CD4-positive, alpha-beta memory T cell (primary cell): ENCODE measurements at regions not wholly inside any gene's neighbourhood (a gene's known extent, or its start where the extent isn't known, plus 50 kb on each side); places are given as distances from the start of the nearest gene placed in this dataset.
"Not testable (repeated sequence)": the region's sequence is repeated elsewhere in the genome, so short reads cannot be mapped to it uniquely, and the experiment has no call there.

Source experiments
- CTCF ChIA-PET: fragments of 350-600 bp; sonication (Branson Sonifier 250); formaldehyde crosslinking; loops from one replicate; lab custom pipeline; 2021; ENCODE audit warnings: inconsistent platforms; ENCODE audit not compliant: partially characterized antibody; lab: Charles Lee
- POLR2A ChIA-PET: fragments of 350-600 bp; sonication (Branson Sonifier 250); formaldehyde crosslinking; loops from one replicate; lab custom pipeline; 2021; ENCODE audit not compliant: partially characterized antibody; lab: Charles Lee
- DNase-seq, 5 donors: peaks; one replicate each; pipeline versions ENCODE4 v3.0.0 to v3.0.0-alpha.2; 2020 to 2022; ENCODE audit warnings: mixed read lengths in 1 of 5
- H3K27ac ChIP-seq: one replicate; pipeline ENCODE4 v1.7.0; 2013; ENCODE audit warnings: low read depth, low read length
- H3K27me3 ChIP-seq: 2 replicates; pipeline ENCODE4 v1.7.0; 2013; ENCODE audit warnings: mild to moderate bottlenecking, low read length, moderate library complexity; ENCODE audit not compliant: insufficient read depth
- H3K36me3 ChIP-seq: 2 replicates; pipeline ENCODE4 v1.7.0; 2013; ENCODE audit warnings: mild to moderate bottlenecking, low read length, moderate library complexity; ENCODE audit not compliant: insufficient read depth
- H3K4me1 ChIP-seq: 2 replicates; pipeline ENCODE4 v1.7.0; 2013; ENCODE audit warnings: mild to moderate bottlenecking, low read length, moderate library complexity; ENCODE audit not compliant: insufficient read depth
- H3K4me3 ChIP-seq, 2 donors: one replicate each; pipeline ENCODE4 v1.7.0; 2013; ENCODE audit warnings: low read length in 2 of 2, mild to moderate bottlenecking in 1 of 2
- H3K9me3 ChIP-seq, 2 donors: one replicate each; pipeline ENCODE4 v1.7.0; 2013; ENCODE audit warnings: low read length in 2 of 2, control low read depth in 1 of 2; ENCODE audit not compliant: control insufficient read depth in 1 of 2
- H3K27ac Mint-ChIP-seq, 7 donors: one replicate each; pipeline ENCODE4 v1.8.0; 2020 to 2021; ENCODE audit warnings: mixed read lengths in 7 of 7, mild to moderate bottlenecking in 6 of 7, inconsistent platforms in 3 of 7, moderate library complexity in 3 of 7
- H3K27me3 Mint-ChIP-seq, 2 donors: one replicate each; pipeline ENCODE4 v1.8.0; 2020 to 2021; ENCODE audit warnings: mixed read lengths in 2 of 2
- H3K36me3 Mint-ChIP-seq, 2 donors: one replicate each; pipeline ENCODE4 v1.8.0; 2020 to 2021; ENCODE audit warnings: mixed read lengths in 2 of 2, inconsistent platforms in 1 of 2, mild to moderate bottlenecking in 1 of 2
- H3K4me1 Mint-ChIP-seq, 4 donors: one replicate each; pipeline ENCODE4 v1.8.0; 2020 to 2021; ENCODE audit warnings: mixed read lengths in 4 of 4, mild to moderate bottlenecking in 1 of 4
- H3K4me3 Mint-ChIP-seq, 8 donors: one replicate each; pipeline ENCODE4 v1.8.0; 2020 to 2021; ENCODE audit warnings: mixed read lengths in 8 of 8, mild to moderate bottlenecking in 7 of 8, moderate library complexity in 6 of 8, inconsistent platforms in 3 of 8
- H3K9me3 Mint-ChIP-seq, 8 donors: one replicate each; pipeline ENCODE4 v1.8.0; 2020 to 2021; ENCODE audit warnings: mixed read lengths in 8 of 8, mild to moderate bottlenecking in 5 of 8, inconsistent platforms in 3 of 8, moderate library complexity in 1 of 8
- intact Hi-C: fragments of 100-400 bp; cut with micrococcal nuclease; formaldehyde crosslinking; loops from one replicate; pipeline ENCODE4 v1.15.1; 2023

DNA sequence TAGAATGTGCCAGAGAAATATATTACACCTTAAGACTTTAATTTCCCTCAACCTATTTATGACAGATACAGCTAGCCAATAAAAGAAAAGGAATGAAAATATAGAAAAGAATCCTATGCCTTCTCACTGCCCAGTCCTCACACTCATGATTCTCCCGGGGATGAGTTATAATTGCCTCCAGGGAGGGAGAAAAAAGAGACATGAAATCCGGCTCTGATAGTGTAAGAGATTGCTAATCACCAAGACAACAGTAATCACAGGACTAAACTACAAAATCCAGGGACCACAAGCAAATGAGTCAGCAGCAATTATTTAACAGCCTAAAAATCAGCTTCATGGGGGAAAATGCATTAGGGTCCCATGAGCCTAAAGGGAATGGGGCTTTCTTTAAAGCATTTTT lies 95.9 kb upstream of the DUSP21 start:
- ChIA-PET CTCF (no interaction called here), POLR2A (no interaction called here)
- H3K27ac ChIP-seq: no peak overlapping the region
- H3K4me3 ChIP-seq: no peak overlapping the region
- H3K9me3 Mint-ChIP-seq: no peaks in the 10 kb centered on the region
- no peaks in the 10 kb centered on the region for H3K27me3 ChIP-seq
- H3K27me3 Mint-ChIP-seq: no peaks in the 10 kb centered on the region
- no peaks in the 10 kb centered on the region for H3K36me3 ChIP-seq
- H3K9me3 ChIP-seq: no peaks in the 10 kb centered on the region
- H3K4me1 ChIP-seq: no peaks in the 10 kb centered on the region
- peak overlapping the region in 1 of 7 donors; percentile 25 for H3K27ac Mint-ChIP-seq
- peaks cover 0 to 5% (median 5%) of the 10 kb centered on the region in 4 donors for H3K4me1 Mint-ChIP-seq
- intact Hi-C loops: no loop called here
- no peaks in the 10 kb centered on the region for H3K36me3 Mint-ChIP-seq
- DNase-seq: no peak
- no peak overlapping the region for H3K4me3 Mint-ChIP-seq

DNA sequence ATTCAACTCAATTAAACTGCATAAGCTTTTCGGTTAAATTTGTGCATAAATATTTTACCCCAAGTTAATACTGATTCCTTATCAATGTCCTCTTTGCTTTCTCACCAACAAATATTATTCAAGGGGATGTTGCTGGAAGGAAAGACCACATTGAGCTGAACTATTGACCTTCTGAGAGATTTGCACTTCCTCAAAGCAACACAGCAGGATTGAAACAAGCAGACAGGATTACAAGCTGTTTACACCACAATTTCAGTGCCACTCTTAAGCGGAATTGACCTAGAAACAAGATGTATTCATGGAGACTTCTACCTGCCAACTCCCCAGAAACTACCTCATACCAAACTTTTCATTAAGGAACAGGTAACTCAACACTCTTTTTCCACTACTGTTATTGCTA lies 96.5 kb upstream of the DUSP21 start:
- H3K4me3 Mint-ChIP-seq: no peak overlapping the region
- no peak overlapping the region for H3K4me3 ChIP-seq
- peaks cover 0 to 5% (median 5%) of the 10 kb centered on the region in 4 donors for H3K4me1 Mint-ChIP-seq
- CTCF ChIA-PET: no interaction called here
- H3K27me3 ChIP-seq: no peaks in the 10 kb centered on the region
- intact Hi-C loops: no loop called here
- H3K36me3 ChIP-seq: no peaks in the 10 kb centered on the region
- H3K4me1 ChIP-seq: no peaks in the 10 kb centered on the region
- no peaks in the 10 kb centered on the region for H3K9me3 ChIP-seq
- peak overlapping the region in 1 of 7 donors; percentile 13 for H3K27ac Mint-ChIP-seq
- no peak for DNase-seq
- POLR2A ChIA-PET: no interaction called here
- H3K36me3 Mint-ChIP-seq: no peaks in the 10 kb centered on the region
- H3K27ac ChIP-seq: no peak overlapping the region
- no peaks in the 10 kb centered on the region for H3K9me3 Mint-ChIP-seq
- no peaks in the 10 kb centered on the region for H3K27me3 Mint-ChIP-seq

DNA sequence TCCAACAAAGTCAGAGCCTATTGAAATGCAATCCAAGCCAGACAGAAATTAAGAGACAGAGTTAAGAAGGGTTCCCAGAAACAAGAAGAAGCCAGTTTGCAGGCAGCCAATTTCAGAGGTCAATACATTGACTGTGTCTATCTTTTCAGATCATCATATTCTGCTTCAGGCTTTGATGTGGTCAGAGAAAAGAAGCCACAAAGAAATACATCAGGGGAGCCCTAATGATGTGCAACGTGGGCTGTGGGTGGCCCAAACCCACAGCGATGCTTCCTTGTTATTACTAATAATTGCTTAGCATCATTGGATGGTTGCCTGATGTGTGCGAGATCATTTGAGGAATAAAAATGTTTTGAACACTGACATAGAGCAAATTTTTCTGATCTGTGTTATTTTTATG lies 99.0 kb upstream of the DUSP21 start:
- H3K36me3 ChIP-seq: no peaks in the 10 kb centered on the region
- peaks cover 0 to 2% of the 10 kb centered on the region in 2 donors for H3K27me3 Mint-ChIP-seq
- no peak overlapping the region for H3K4me3 Mint-ChIP-seq
- no peak overlapping the region for H3K27ac ChIP-seq
- peaks cover 0 to 5% (median 5%) of the 10 kb centered on the region in 4 donors for H3K4me1 Mint-ChIP-seq
- ChIA-PET POLR2A (no interaction called here), CTCF (no interaction called here)
- H3K4me3 ChIP-seq: no peak overlapping the region
- no peak overlapping the region for H3K27ac Mint-ChIP-seq
- intact Hi-C loops: no loop called here
- H3K36me3 Mint-ChIP-seq: no peaks in the 10 kb centered on the region
- H3K9me3 Mint-ChIP-seq: no peaks in the 10 kb centered on the region
- H3K9me3 ChIP-seq: no peaks in the 10 kb centered on the region
- H3K27me3 ChIP-seq: no peaks in the 10 kb centered on the region
- peak in 3 of 5 donors; percentile 2 to 8 (median 6) for DNase-seq
- no peaks in the 10 kb centered on the region for H3K4me1 ChIP-seq

DNA sequence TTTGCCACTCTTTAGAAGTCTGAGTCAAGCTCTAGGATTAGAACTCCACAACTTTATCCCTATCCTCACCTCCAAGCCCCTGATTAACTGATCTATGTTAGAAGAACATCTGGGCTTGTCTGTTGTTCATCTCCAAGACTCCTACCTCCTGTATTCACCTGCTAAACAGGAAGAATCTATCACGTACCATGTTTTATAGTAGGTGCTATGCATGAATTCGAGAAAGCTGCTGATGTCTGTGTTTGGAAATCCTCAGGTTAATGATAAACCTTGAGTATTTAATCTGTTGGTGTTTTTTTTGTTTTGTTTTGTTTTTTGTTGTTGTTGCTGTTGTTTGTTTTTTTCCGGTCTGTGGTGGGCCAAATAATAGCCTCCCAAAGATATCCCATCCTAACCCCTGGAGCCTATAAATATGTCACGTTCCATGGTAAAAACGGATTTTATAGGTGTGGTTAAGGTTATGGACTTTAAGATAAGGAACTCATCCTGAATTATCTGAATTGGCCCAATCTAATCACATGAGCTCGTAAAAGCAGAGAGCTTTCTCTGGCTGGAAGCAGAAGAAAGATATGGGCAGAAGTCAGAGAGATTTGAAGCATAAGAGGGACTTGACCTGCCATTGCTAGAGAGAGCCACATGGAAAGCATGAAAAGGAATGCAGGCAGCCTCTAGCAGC lies 101.2 kb upstream of the DUSP21 start:
- intact Hi-C loops: no loop called here
- ChIA-PET CTCF (no interaction called here), POLR2A (no interaction called here)
- no peak overlapping the region for H3K27ac ChIP-seq
- no peak overlapping the region for H3K4me3 Mint-ChIP-seq
- H3K36me3 ChIP-seq: no peaks in the 10 kb centered on the region
- no peaks in the 10 kb centered on the region for H3K36me3 Mint-ChIP-seq
- no peaks in the 10 kb centered on the region for H3K9me3 ChIP-seq
- H3K4me3 ChIP-seq: no peak overlapping the region
- H3K4me1 Mint-ChIP-seq: peaks cover 0 to 5% (median 5%) of the 10 kb centered on the region in 4 donors
- H3K9me3 Mint-ChIP-seq: no peaks in the 10 kb centered on the region
- H3K27me3 Mint-ChIP-seq: peaks cover 0 to 2% of the 10 kb centered on the region in 2 donors
- H3K4me1 ChIP-seq: no peaks in the 10 kb centered on the region
- H3K27me3 ChIP-seq: no peaks in the 10 kb centered on the region
- H3K27ac Mint-ChIP-seq: no peak overlapping the region
- DNase-seq: no peak

DNA sequence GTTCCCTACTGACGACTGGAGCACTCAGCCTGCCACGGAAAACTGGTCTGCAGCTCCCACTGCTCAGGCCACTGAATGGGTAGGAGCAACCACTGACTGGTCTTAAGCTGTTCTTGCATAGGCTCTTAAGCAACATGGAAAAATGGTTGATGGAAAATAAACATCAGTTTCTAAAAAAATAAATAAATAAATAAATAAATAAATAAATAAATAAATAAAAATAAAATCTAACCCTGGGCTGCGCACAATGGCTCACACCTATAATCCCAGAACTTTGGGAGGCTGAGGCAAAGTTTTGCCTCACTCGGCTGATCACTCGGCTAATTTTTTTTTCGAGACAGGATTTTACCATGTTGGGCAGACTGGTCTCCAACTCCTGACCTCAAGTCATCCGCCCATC lies 102.0 kb upstream of the DUSP21 start:
- H3K4me3 ChIP-seq, H3K27me3 Mint-ChIP-seq, H3K4me1 Mint-ChIP-seq, intact Hi-C loops, H3K4me3 Mint-ChIP-seq, H3K36me3 ChIP-seq, H3K27me3 ChIP-seq, CTCF ChIA-PET, DNase-seq, H3K9me3 ChIP-seq, H3K9me3 Mint-ChIP-seq, H3K36me3 Mint-ChIP-seq, POLR2A ChIA-PET, H3K4me1 ChIP-seq, H3K27ac Mint-ChIP-seq, H3K27ac ChIP-seq: not testable (repeated sequence)

DNA sequence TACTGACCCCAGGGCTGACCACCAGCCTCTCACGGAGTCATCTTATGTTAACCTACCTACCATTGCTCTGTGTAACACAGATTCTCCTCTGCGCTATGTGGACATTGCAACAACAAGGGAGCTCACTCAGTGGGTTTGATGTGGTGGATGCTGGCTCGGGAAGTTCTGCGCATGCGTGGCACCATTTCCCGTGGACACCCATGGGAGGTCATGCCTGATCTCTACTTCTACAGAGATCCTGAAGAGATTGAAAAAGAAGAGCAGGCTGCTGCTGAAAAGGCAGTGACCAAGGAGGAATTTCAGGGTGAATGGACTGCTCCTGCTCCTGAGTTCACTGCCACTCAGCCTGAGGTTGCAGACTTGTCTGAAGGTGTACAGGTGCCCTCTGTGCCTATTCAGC lies 102.4 kb upstream of the DUSP21 start:
- H3K9me3 ChIP-seq, POLR2A ChIA-PET, H3K27ac ChIP-seq, H3K27me3 ChIP-seq, H3K4me1 Mint-ChIP-seq, H3K36me3 Mint-ChIP-seq, H3K27ac Mint-ChIP-seq, H3K27me3 Mint-ChIP-seq, CTCF ChIA-PET, DNase-seq, H3K9me3 Mint-ChIP-seq, H3K4me3 Mint-ChIP-seq, intact Hi-C loops, H3K4me3 ChIP-seq, H3K36me3 ChIP-seq, H3K4me1 ChIP-seq: not testable (repeated sequence)

DNA sequence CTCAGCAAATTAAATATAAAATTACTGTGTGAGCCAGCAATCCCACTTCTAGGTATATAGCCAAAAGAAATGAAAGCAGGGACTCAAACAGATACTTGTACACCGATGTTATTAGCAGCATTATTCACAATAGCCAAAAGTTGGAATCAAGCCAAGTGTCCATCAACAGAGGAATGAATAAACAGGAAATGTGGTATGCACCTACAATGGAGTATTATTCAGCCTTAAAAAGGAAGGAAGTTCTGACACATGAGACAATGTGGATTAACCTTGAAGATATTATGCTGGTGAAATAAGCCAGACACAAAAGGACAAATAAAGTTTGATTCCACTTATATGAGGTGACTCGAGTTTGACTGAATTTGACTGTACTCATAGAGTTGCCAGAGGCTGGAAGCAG lies 108.3 kb upstream of the DUSP21 start:
- no peaks in the 10 kb centered on the region for H3K9me3 ChIP-seq
- ChIA-PET POLR2A (no interaction called here), CTCF (no interaction called here)
- intact Hi-C loops: no loop called here
- no peak overlapping the region for H3K27ac Mint-ChIP-seq
- H3K36me3 Mint-ChIP-seq: no peaks in the 10 kb centered on the region
- no peak overlapping the region for H3K27ac ChIP-seq
- H3K27me3 Mint-ChIP-seq: no peaks in the 10 kb centered on the region
- H3K36me3 ChIP-seq: no peaks in the 10 kb centered on the region
- no peaks in the 10 kb centered on the region for H3K4me1 ChIP-seq
- no peak for DNase-seq
- no peak overlapping the region for H3K4me3 Mint-ChIP-seq
- H3K27me3 ChIP-seq: no peaks in the 10 kb centered on the region
- H3K9me3 Mint-ChIP-seq: peaks cover 0 to 6% (median 0%) of the 10 kb centered on the region in 8 donors
- H3K4me3 ChIP-seq: no peak overlapping the region
- H3K4me1 Mint-ChIP-seq: no peaks in the 10 kb centered on the region

DNA sequence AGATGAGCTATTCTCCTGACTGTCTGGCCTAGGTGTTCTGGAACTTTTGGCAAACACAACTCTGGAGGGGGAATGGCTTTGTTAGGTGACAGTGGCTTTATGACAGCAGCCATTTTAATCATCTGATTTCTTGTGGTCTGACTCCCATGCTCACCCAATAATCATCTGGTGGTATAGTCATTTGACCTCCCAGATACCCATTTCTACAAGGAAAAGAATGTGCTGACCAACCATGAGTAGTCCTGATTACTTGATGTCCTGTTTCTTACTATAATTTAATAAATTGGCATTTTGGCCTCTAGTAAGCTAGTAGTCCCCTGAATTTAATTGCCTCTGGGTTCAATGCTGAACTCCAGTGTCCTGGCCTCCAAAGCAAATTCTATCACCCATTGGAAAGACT lies 109.9 kb upstream of the DUSP21 start:
- intact Hi-C loops: no loop called here
- no peaks in the 10 kb centered on the region for H3K36me3 Mint-ChIP-seq
- ChIA-PET CTCF (no interaction called here), POLR2A (no interaction called here)
- H3K4me1 ChIP-seq: no peaks in the 10 kb centered on the region
- no peaks in the 10 kb centered on the region for H3K9me3 ChIP-seq
- no peak overlapping the region for H3K4me3 ChIP-seq
- no peaks in the 10 kb centered on the region for H3K36me3 ChIP-seq
- H3K9me3 Mint-ChIP-seq: peaks cover 0 to 6% (median 0%) of the 10 kb centered on the region in 8 donors
- no peak for DNase-seq
- no peaks in the 10 kb centered on the region for H3K27me3 ChIP-seq
- no peaks in the 10 kb centered on the region for H3K4me1 Mint-ChIP-seq
- H3K27me3 Mint-ChIP-seq: no peaks in the 10 kb centered on the region
- H3K27ac Mint-ChIP-seq: no peak overlapping the region
- no peak overlapping the region for H3K27ac ChIP-seq
- no peak overlapping the region for H3K4me3 Mint-ChIP-seq
